ENCODE measurements at regions not wholly inside any gene's neighbourhood (a gene's known extent, or its start where the extent isn't known, plus 50 kb on each side); places are given as distances from the start of the nearest gene placed in this dataset.

DNA sequence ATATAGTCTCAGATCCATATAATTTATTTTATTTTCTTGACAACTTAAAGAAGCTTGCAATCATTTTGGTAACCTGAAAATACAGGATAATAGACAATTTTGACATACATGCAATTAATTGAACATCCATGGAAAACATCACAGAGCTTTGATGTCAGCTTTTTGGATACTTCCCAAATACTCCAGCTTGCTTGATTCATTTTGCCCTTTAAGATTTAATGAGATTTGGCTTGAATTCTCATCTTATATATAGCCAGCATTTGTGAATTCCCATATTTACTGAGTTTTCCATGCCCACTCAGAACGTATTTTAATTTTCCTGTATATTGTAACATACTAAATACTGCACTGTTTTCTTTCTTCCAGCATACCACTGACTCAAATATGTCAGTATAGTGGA lies 803.0 kb upstream of the MGAT4C start:
- ATAC-seq (no peak), DNase-seq (no peak)
- H3K9me3 ChIP-seq: peaks cover 8% of the 10 kb centered on the region
- intact Hi-C loops (cut with DNase I): no loop called here
- H3K4me1 ChIP-seq: no peaks in the 10 kb centered on the region
- H3K27me3 ChIP-seq: no peaks in the 10 kb centered on the region
- TF ChIP-seq, protein P1, sequence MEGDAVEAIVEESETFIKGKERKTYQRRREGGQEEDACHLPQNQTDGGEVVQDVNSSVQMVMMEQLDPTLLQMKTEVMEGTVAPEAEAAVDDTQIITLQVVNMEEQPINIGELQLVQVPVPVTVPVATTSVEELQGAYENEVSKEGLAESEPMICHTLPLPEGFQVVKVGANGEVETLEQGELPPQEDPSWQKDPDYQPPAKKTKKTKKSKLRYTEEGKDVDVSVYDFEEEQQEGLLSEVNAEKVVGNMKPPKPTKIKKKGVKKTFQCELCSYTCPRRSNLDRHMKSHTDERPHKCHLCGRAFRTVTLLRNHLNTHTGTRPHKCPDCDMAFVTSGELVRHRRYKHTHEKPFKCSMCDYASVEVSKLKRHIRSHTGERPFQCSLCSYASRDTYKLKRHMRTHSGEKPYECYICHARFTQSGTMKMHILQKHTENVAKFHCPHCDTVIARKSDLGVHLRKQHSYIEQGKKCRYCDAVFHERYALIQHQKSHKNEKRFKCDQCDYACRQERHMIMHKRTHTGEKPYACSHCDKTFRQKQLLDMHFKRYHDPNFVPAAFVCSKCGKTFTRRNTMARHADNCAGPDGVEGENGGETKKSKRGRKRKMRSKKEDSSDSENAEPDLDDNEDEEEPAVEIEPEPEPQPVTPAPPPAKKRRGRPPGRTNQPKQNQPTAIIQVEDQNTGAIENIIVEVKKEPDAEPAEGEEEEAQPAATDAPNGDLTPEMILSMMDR (IDR thresholded peaks at IDR 0.05): no peak
- no peaks in the 10 kb centered on the region for H3K36me3 ChIP-seq
- no peak overlapping the region for H3K27ac ChIP-seq
- no peak overlapping the region for H3K4me3 ChIP-seq

DNA sequence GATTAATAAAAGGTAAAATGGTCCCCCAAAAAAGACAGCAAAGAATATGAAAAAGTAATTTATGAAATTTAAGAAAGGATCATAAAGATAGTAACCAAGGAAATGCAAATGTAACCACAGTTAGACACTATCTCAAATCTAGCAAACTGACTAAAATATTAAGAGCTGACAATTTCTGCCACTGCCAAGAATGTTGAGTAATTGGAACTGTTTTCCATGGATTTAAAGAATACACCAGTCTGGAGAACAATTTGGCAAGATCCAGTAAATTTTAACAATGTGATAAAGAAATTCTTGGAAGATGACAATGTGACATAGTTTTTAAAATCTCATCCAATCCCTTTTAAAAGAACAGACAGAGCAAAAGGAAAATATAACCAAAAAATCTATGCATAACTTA lies 798.0 kb upstream of the MGAT4C start:
- Histone ChIP-seq H3K4me1 (no peaks in the 10 kb centered on the region), H3K4me3 (no peak overlapping the region), H3K27me3 (no peaks in the 10 kb centered on the region), H3K27ac (no peak overlapping the region), H3K9me3 (no peaks in the 10 kb centered on the region), H3K36me3 (no peaks in the 10 kb centered on the region)
- TF ChIP-seq, protein P1 (IDR thresholded peaks at IDR 0.05): no peak
- ATAC-seq (no peak), DNase-seq (no peak)
- intact Hi-C loops (cut with DNase I): no loop called here

DNA sequence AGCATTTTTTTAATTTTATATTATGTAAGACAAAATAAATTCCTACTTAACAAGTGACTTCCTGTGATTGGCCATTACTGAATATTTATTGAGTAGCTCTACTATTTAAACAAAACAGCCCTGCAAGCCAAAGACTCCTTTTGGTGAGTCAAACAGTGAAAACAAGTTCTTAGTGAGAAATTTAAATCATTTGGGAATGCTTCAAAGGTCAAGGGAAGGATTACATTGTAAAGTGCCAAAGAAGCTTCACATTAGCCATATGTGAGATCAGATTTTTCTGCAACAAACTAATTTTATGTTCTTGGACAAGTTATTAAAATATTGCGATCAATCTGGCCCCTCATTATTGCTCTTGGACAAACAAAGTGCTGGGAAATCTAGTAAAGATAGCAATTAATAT lies 795.4 kb upstream of the MGAT4C start:
- DNase-seq: no peak
- TF ChIP-seq, protein P1 (IDR thresholded peaks at IDR 0.05): no peak
- intact Hi-C loops (cut with DNase I): no loop called here
- no peak overlapping the region for H3K4me3 ChIP-seq
- H3K4me1 ChIP-seq: no peaks in the 10 kb centered on the region
- no peaks in the 10 kb centered on the region for H3K9me3 ChIP-seq
- no peaks in the 10 kb centered on the region for H3K36me3 ChIP-seq
- no peak overlapping the region for H3K27ac ChIP-seq
- no peaks in the 10 kb centered on the region for H3K27me3 ChIP-seq
- no peak for ATAC-seq

DNA sequence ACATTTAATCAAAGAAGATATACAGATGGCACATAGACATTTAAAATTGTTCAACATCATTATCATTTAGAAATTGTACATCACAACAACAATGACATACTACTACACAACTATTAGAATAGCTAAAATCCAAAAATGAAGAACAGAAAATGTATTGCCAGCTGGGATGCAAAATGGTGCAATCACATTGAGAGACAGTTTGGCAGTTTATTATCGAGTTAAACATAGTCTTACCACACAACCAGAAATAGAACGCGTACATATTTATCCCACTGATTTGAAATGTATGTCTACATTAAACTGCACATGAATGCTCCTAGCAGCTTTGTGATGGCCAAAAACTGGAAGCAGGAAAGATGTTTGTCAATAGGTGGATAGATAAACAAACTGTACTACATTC lies 791.5 kb upstream of the MGAT4C start:
- TF ChIP-seq, protein P1 (IDR thresholded peaks at IDR 0.05): no peak
- H3K27me3 ChIP-seq: no peaks in the 10 kb centered on the region
- H3K27ac ChIP-seq: no peak overlapping the region
- no peak overlapping the region for H3K4me3 ChIP-seq
- H3K9me3 ChIP-seq: no peaks in the 10 kb centered on the region
- ATAC-seq (no peak), DNase-seq (no peak)
- intact Hi-C loops (cut with DNase I): no loop called here
- H3K4me1 ChIP-seq: no peaks in the 10 kb centered on the region
- no peaks in the 10 kb centered on the region for H3K36me3 ChIP-seq

DNA sequence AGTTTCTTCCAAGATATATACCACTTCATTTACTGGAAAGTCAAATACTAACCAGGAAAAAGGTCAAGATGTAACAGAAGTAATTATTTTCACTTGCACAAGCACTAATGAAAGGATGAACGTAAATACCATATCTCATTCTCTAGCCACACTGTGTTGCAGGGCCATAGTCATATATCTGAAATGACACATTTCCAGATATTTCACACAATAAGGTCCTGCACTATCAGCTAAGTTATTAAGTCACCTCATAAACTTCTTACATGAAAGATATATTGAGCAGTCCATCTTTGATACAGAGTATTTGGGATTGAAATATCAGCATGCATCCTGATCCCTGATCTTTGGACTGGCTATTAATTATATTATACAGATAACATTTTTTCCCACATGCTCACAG lies 783.3 kb upstream of the MGAT4C start:
- H3K4me1 ChIP-seq: no peaks in the 10 kb centered on the region
- no peaks in the 10 kb centered on the region for H3K27me3 ChIP-seq
- ATAC-seq: no peak
- no peaks in the 10 kb centered on the region for H3K36me3 ChIP-seq
- no peak overlapping the region for H3K27ac ChIP-seq
- intact Hi-C loops (cut with DNase I): no loop called here
- TF ChIP-seq, protein P1 (IDR thresholded peaks at IDR 0.05): no peak
- no peak for DNase-seq
- H3K4me3 ChIP-seq: no peak overlapping the region
- no peaks in the 10 kb centered on the region for H3K9me3 ChIP-seq

DNA sequence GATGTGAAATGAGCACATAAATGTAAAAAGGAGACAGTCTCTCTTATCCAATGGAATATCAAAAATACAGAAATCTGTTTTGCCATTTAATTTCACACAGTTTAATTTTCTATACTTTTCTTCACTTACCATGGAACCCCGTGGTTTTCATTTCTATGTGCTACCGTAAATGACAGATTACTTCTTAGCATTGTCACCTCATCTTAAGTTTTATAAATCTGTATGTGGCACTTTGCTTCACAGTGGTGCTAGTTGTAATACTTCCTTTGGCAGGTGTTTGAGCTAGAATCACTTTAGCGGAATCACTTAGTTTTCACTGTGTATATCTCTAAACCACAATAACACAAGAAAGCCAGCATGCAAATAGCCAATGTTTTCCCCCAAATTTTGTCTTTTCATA lies 781.9 kb upstream of the MGAT4C start:
- Histone ChIP-seq H3K4me1 (no peaks in the 10 kb centered on the region), H3K36me3 (no peaks in the 10 kb centered on the region), H3K27ac (no peak overlapping the region), H3K9me3 (no peaks in the 10 kb centered on the region), H3K27me3 (no peaks in the 10 kb centered on the region), H3K4me3 (no peak overlapping the region)
- TF ChIP-seq, protein P1 (IDR thresholded peaks at IDR 0.05): no peak
- DNase-seq: no peak
- no peak for ATAC-seq
- intact Hi-C loops (cut with DNase I): no loop called here

All from upper lobe of right lung (tissue), 1 donor.